GM18499 (cell line): ENCODE measurements at regions not wholly inside any gene's neighbourhood (a gene's known extent, or its start where the extent isn't known, plus 50 kb on each side); places are given as distances from the start of the nearest gene placed in this dataset.

Experiments
- ATAC-seq: cut with Tn5 transposase; IDR thresholded peaks from one replicate; pipeline ENCODE4 v1.9.1; 2021; ENCODE audit warnings: moderate number of reproducible peaks; ENCODE audit not compliant: insufficient read depth, unreplicated experiment

GRCh38 chr6:22394691-22395090 is 97.9 kb upstream of the PRL start:
- ATAC-seq: no peak

GRCh38 chr6:22399693-22400092 is 102.9 kb upstream of the PRL start:
- ATAC-seq: no peak

DNA sequence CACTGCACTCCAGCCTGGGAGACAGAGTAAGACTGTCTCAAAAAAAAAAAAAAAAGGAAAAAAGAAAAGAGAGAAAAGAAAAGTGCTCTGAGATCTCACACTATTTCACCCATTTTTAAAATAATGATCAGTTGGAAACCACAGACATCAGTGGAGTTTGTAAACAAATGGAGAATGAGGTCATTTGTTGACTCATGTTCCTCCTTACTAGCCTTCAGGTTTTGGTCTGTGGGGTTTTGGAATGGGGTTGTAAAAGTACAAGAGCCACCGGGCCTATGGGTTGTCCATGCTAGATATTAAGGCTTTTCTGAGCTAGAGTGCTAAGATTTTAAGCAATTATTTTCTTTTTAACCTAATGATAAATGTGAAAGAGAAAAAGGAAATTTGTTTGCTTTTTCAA is 104.4 kb upstream of the PRL start:
- ATAC-seq: no peak

DNA sequence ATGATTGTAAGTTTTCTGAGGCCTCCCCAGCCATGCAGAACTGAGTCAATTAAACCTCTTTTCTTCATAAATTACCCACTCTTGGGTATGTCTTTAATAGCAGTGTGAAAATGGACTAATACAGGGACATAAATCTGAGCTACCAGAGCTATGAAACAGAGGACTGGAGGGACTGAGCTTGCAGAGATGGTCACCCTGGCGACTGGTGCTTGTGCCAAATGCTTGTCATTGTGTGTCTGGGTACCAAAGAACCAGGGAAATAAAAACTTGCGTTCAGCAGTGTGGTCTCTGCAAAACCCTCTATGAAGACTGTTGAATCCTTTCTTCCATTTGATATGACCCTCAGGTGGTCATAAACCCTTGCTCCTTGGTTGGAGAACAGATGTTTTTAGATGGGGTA is 105.1 kb upstream of the PRL start:
- ATAC-seq: no peak

DNA sequence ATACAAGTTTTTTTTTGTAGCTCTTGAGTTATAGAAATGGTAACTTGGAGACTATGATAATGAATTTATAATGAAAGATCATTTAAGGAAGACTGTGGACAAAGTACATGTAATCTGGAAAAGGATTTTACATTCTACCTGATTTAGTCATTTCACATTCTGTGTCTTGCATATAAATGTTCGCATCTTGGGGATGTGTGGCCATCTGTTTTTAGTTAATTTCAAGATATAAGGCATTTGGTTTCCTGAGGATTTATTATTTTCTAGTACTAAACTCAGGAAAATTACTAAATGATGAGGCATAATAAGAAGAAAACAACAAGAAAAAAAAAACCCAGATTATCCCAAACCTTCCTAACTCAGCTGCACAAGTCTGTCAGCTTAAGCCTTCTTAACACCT is 112.7 kb upstream of the PRL start:
- ATAC-seq: no peak

DNA sequence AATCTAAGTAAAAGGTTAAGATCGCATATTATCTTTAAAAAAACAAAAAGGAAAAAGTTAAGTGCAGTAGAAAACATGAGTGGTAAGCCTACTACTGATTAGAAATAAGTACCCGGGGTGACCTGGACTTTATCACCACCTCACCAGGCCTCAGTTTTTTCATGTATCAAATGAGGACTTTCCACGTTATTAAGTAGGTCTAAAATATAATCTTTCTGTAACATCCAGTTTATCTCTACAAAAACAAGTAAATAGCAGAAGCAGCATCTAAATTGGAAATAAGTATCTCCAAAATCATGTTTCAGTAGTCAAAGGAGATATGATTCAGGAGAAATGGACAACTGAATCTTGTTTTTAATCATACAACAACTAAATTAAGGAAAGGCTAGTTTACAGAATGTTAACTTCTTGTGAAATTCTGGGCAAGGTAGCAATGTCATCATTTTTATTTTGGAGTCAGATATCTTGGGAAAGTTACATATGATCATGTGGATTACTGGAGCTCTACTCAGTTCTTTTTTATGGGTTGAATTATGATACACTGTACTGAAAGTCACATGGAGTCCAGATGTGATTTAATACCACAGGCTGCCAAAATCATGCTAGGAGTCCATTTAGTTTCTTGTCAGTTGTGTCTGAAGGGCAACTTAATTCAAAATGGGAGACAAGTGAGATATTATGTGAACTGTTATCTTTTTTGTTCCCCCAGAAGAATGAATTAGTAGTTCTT is 114.7 kb upstream of the PRL start:
- ATAC-seq: no peak

GRCh38 chr6:22412994-22413393 is 116.2 kb upstream of the PRL start:
- no peak for ATAC-seq

- no peak for ATAC-seq
Observed at GRCh38 chr6:22413681-22414311, 117.0 kb upstream of the PRL start.

DNA sequence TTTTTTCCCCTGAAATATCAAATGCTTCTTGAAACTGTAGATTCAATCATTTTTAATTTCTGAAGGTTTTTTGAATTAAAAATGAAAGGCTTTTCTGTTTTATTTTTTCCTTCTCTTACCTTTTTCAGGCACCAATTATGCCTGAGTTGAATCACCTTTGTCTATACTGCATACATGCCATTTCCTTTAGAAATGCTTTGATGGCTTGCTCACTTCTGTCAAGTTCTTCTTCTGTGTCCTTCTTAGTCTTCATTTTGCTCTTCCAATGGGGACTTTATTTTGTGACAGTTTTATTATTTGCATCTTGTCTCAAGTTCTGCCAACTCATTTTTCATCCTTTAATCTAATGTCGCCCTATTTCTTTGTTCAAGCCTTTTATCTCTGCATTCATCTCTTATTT is 121.9 kb upstream of the PRL start:
- ATAC-seq: no peak

- no peak for ATAC-seq
Observed at GRCh38 chr6:22421198-22421597, 124.4 kb upstream of the PRL start.

GRCh38 chr6:22424196-22424595 is 127.4 kb upstream of the PRL start:
- ATAC-seq: no peak

DNA sequence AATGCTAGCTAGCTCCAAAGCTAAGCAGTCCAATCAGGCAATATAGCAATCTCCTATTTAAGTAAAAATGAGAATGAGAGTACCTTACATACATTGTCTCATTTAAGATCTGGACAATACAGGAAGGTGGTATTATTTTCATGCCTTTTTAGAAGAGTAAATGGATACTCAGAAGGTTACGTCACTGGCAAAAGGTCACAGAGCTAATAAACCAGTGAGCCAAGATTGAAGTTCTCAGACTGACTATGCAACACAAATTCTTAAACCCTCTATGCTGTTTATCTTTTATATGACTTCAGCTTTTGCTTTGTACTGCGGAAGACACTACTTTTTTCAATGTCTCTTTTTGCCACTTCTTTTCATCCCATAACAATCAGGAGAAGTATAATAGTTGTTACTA is 135.2 kb upstream of the PRL start:
- ATAC-seq: no peak

- no peak for ATAC-seq
Observed at GRCh38 chr6:22433745-22434144, 135.6 kb upstream of the HDGFL1 start.

DNA sequence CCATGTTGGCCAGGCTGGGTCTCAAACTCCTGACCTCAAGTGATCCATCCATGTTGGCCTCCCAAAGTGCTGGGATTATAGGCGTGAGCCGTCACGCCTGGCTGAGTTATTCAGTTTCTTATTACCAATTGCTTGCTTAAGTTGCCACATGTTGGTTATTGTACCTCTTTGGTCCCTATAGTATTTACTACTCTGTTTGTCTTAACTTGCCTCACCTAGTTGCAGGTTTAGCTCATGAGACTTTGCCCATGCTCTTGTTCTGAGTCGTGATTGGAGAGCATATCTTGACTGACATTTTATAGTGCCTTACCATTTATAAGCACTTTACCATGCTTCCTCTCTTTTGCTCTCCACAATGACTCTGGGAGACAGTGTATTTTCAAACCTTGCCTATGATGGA is 134.2 kb upstream of the HDGFL1 start:
- no peak for ATAC-seq

- no peak for ATAC-seq
Observed at GRCh38 chr6:22436134-22436533, 133.2 kb upstream of the HDGFL1 start.

- no peak for ATAC-seq
Observed at GRCh38 chr6:22437665-22438064, 131.7 kb upstream of the HDGFL1 start.

- no peak for ATAC-seq
Observed at GRCh38 chr6:22442826-22443225, 126.5 kb upstream of the HDGFL1 start.

DNA sequence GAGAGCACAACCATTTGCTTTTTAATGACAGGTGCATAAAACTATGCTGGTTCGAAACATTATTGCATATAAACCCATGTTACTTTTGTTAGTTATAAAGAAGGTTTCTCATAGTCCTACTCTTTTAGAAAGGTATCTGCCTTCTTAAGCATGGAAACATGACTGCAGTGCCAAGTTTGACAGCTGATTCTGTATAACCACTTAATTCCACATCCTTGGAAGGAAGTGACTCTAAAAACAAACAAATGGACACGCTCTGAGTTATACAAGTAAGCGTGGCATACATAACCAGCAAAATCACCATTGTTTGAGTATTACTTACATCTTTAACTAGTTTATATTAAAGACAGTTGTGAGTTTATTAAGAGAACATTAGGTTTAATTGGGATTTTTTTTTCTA is 125.0 kb upstream of the HDGFL1 start:
- ATAC-seq: no peak

GRCh38 chr6:22445946-22446345 is 123.4 kb upstream of the HDGFL1 start:
- ATAC-seq: no peak

DNA sequence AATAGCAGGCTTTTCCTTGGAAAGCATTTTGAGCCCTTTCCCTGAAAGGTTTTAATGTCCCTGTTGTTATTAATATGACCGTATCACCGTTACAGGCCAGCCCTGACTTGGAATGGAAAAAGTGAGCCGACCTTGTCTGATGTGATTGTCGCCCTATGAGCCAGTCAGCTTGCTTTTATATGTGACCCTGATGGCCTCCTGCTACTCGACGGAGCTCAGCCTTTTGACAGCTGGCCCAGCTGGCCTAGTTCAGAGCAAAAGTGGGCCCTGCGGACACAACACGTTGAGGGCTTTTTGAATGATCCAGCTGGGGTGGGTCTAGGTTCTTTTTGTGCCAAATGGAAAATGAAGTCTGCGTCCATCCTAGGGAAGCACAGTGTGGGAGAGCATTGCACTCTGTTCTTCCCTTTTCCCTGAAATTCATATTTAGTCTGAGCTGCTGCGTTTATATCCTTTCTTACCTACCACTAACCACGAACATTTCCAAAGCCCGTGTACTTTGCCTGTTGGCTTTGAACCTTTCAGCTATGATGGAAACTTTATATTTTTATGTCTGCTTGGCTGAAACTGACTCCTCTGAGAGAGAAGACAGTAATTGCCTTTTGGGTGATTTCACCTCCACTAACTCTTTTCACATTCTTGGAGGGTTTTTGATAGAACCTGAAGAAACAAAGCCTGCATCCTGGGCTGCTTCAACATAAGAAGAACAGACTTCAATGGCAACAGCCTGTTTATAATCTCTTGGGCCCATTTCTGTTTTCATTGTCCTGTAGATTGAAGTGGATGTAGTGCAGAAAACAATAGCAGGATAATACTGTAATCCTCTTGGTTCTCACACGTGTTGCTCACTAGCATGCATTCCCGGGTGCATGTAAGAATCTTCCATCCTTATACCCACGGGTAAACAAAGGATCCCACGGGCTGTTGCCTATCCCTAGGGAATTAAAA is 121.8 kb upstream of the HDGFL1 start:
- no peak for ATAC-seq

GRCh38 chr6:22448291-22448711 is 121.1 kb upstream of the HDGFL1 start:
- ATAC-seq: no peak
